ENCODE measurements at regions not wholly inside any gene's neighbourhood (a gene's known extent, or its start where the extent isn't known, plus 50 kb on each side); places are given as distances from the start of the nearest gene placed in this dataset.

DNA sequence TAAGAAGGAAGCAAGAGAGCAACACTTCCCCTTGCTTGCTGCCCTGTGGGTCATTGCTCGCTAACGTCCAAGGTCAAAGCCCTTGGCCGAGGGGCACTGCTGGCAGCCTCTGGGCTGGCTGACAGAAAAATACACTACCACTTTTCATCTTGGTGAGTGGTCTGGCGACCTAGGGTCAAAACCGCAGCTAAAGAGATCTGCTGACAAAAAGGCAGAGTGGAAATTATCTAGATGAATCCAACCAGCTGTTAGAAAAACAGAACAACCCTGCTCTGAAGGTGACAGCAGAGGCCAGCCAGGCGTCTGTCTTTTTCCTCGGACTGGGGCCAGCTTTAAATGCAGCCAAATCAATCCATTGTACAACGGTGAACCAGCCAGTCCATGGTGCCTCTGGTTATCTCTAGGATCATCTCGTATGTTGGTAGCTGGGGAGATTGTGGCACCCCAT is 92.6 kb downstream of the CD8B2 start:
- H3K4me3 ChIP-seq, result no peak overlapping the region
- no peaks in the 10 kb centered on the region for H3K36me3 ChIP-seq
- TF ChIP-seq POLR2A (IDR thresholded peaks at IDR 0.05) (no peak), EP300 (IDR thresholded peaks at IDR 0.05) (no peak), CTCF (IDR thresholded peaks at IDR 0.05) (no peak)
- DNase-seq, result no peak
- peaks cover 3% of the 10 kb centered on the region for H3K4me1 ChIP-seq (ENCODE audit: insufficient read depth)
- no peaks in the 10 kb centered on the region for H3K9me3 ChIP-seq
- no peak overlapping the region for H3K27ac ChIP-seq
- intact Hi-C loops (cut with DNase I), result loop anchor here in 3 of 4 donors (5.0 to 10.0 kb wide), 3 partner anchors 472 to 912 kb away; no protein-coding TSS in a partner anchor
- 37 to 47% (median 45%) methylated on average over 9 of the region's 9 CpGs for WGBS, 3 donors
- H3K27me3 ChIP-seq, result no peaks in the 10 kb centered on the region

DNA sequence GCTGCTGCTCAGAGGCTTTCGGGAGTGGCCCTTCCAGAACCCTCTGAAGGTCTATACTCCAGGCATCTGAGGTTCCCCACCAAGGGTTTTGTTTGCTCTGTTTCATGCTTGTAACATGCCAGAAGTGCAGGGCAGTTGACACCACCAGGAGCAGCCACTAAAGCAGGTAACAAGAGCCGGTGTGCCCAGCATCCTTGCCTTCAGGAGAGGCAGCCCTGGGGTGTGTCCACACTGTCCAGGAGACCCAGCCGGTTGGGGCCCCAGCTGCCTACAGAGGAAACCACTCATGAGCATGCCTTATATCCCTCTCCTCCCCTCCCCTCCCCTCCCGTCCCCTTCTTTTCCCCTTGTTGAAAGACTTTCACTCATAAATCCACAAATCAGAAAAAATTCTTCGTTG is 93.1 kb downstream of the CD8B2 start:
- WGBS, 3 donors, result 92 to 98% (median 93%) methylated on average over 5 of the region's 5 CpGs
- Histone ChIP-seq H3K4me1 (ENCODE audit: insufficient read depth) (peaks cover 3% of the 10 kb centered on the region), H3K36me3 (no peaks in the 10 kb centered on the region), H3K27me3 (no peaks in the 10 kb centered on the region), H3K4me3 (no peak overlapping the region), H3K27ac (no peak overlapping the region), H3K9me3 (no peaks in the 10 kb centered on the region)
- intact Hi-C loops (cut with DNase I), result loop anchor here in 3 of 4 donors (5.0 to 10.0 kb wide), 3 partner anchors 473 to 913 kb away; no protein-coding TSS in a partner anchor
- no peak for DNase-seq
- no peak for TF ChIP-seq EP300 (IDR thresholded peaks at IDR 0.05)
- TF ChIP-seq POLR2A (IDR thresholded peaks at IDR 0.05), result no peak
- no peak for TF ChIP-seq CTCF (IDR thresholded peaks at IDR 0.05)

GRCh38 chr2:106581328-106581727 is 94.2 kb downstream of the CD8B2 start:
- no peaks in the 10 kb centered on the region for H3K27me3 ChIP-seq
- intact Hi-C loops (cut with DNase I), result loop anchor here in 3 of 4 donors (5.0 to 10.0 kb wide), 3 partner anchors 474 to 914 kb away; no protein-coding TSS in a partner anchor
- H3K4me1 ChIP-seq (ENCODE audit: insufficient read depth), result no peaks in the 10 kb centered on the region
- 91 to 92% (median 92%) methylated on average over 7 of the region's 7 CpGs for WGBS, 3 donors
- no peaks in the 10 kb centered on the region for H3K36me3 ChIP-seq
- no peak overlapping the region for H3K4me3 ChIP-seq
- H3K27ac ChIP-seq, result no peak overlapping the region
- DNase-seq, result no peak
- TF ChIP-seq EP300 (IDR thresholded peaks at IDR 0.05), result no peak
- no peak for TF ChIP-seq POLR2A (IDR thresholded peaks at IDR 0.05)
- TF ChIP-seq CTCF (IDR thresholded peaks at IDR 0.05), result no peak
- H3K9me3 ChIP-seq, result no peaks in the 10 kb centered on the region

- TF ChIP-seq CTCF (IDR thresholded peaks at IDR 0.05) (no peak), POLR2A (IDR thresholded peaks at IDR 0.05) (no peak), EP300 (IDR thresholded peaks at IDR 0.05) (no peak)
Measured at GRCh38 chr2:106581755-106582147, 94.6 kb downstream of the CD8B2 start.

More at GRCh38 chr2:106581755-106582147, 94.6 kb downstream of the CD8B2 start:
- Histone ChIP-seq H3K27ac (no peak overlapping the region), H3K27me3 (no peaks in the 10 kb centered on the region), H3K36me3 (no peaks in the 10 kb centered on the region), H3K4me3 (peak overlapping the region; percentile 27), H3K4me1 (ENCODE audit: insufficient read depth) (no peaks in the 10 kb centered on the region), H3K9me3 (no peaks in the 10 kb centered on the region)
- 34 to 49% (median 43%) methylated on average over 3 of the region's 3 CpGs for WGBS, 3 donors
- intact Hi-C loops (cut with DNase I), result loop anchor here in 3 of 4 donors (5.0 to 10.0 kb wide), 3 partner anchors 474 to 914 kb away; no protein-coding TSS in a partner anchor
- DNase-seq, result no peak
